Breast epithelium (tissue), 3 donors: ENCODE measurements at regions not wholly inside any gene's neighbourhood (a gene's known extent, or its start where the extent isn't known, plus 50 kb on each side); places are given as distances from the start of the nearest gene placed in this dataset.

Experiments
- POLR2A ChIP-seq: fragments of 450-650 bp; IDR thresholded peaks from one replicate; pipeline ENCODE4 v1.6.1; 2016; ENCODE audit warnings: antibody characterized with exemption, mild to moderate bottlenecking, moderate library complexity
- POLR2AphosphoS5 ChIP-seq, 3 donors: sonication (generic); formaldehyde crosslinking; IDR thresholded peaks; one replicate each; pipeline ENCODE4 v1.6.1; 2017; ENCODE audit warnings: antibody characterized with exemption in 3 of 3
- TF ChIP-seq, protein P1 (sequence below), 3 donors: fragments of 450-650 bp; IDR thresholded peaks; one replicate each; pipeline ENCODE4 v1.5.1; 2016 to 2017; ENCODE audit warnings: antibody characterized with exemption in 3 of 3, mild to moderate bottlenecking in 3 of 3, moderate library complexity in 3 of 3

DNA sequence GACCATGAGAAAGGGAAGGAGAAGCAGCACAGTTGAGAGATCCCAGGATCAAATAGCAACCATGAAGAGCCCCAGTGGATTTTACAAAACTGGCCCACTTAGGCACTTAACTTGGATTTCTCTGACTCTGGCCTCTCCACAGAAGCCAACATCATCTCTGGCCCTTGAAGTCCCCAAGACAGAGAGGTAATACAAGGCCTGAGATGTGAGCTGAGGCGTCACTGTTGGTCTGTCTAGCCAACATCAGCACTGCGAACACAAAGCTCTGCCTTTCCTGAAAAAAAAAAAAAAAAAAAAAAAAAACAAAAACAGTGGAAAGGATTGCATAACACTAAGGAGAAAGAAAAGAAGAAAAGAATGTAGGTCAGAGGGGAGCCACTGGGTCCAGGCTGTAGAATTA is 378.3 kb downstream of the BRINP1 start:
- TF ChIP-seq POLR2AphosphoS5 (IDR thresholded peaks at IDR 0.05) (no peak), POLR2A (no peak)
- TF ChIP-seq, protein P1, sequence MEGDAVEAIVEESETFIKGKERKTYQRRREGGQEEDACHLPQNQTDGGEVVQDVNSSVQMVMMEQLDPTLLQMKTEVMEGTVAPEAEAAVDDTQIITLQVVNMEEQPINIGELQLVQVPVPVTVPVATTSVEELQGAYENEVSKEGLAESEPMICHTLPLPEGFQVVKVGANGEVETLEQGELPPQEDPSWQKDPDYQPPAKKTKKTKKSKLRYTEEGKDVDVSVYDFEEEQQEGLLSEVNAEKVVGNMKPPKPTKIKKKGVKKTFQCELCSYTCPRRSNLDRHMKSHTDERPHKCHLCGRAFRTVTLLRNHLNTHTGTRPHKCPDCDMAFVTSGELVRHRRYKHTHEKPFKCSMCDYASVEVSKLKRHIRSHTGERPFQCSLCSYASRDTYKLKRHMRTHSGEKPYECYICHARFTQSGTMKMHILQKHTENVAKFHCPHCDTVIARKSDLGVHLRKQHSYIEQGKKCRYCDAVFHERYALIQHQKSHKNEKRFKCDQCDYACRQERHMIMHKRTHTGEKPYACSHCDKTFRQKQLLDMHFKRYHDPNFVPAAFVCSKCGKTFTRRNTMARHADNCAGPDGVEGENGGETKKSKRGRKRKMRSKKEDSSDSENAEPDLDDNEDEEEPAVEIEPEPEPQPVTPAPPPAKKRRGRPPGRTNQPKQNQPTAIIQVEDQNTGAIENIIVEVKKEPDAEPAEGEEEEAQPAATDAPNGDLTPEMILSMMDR (IDR thresholded peaks at IDR 0.05) = no peak
